ENCODE measurements at regions not wholly inside any gene's neighbourhood (a gene's known extent, or its start where the extent isn't known, plus 50 kb on each side); places are given as distances from the start of the nearest gene placed in this dataset.

- ChIA-PET POLR2A (ENCODE audit: partially characterized antibody) (no interaction called here), CTCF (ENCODE audit: partially characterized antibody) (no interaction called here)
- Histone ChIP-seq H3K18ac (ENCODE audit: extremely low read depth, low read length) (no peak overlapping the region), H3K14ac (ENCODE audit: insufficient read length) (no peak overlapping the region), H2AK5ac (ENCODE audit: low read depth, low read length) (no peak overlapping the region), H3K4ac (replicated peaks; ENCODE audit: insufficient read length, low read depth, low read length) (no peak overlapping the region), H3K4me3 (ENCODE audit: extremely low read depth in 1 of 4, insufficient read depth in 2 of 4, low read depth in 3 of 4, low read length in 4 of 4) (no peak overlapping the region), H2BK120ac (replicated peaks; ENCODE audit: low read depth, low read length) (no peak overlapping the region), H3K27me3 (replicated peaks in 1 of 4; ENCODE audit: control insufficient read depth in 3 of 4, extremely low read depth in 1 of 4, insufficient read depth in 3 of 4, low read length in 3 of 4) (no peaks in the 10 kb centered on the region), H2BK20ac (ENCODE audit: low read length) (no peak overlapping the region), H2BK15ac (ENCODE audit: low read length) (no peak overlapping the region), H3K56ac (replicated peaks; ENCODE audit: insufficient read length, low read depth, low read length) (no peak overlapping the region), H3K4me2 (ENCODE audit: insufficient read depth in 1 of 2, low read depth in 2 of 2, low read length in 2 of 2) (no peak overlapping the region), H3K9me3 (ENCODE audit: insufficient read depth in 2 of 2, low read depth in 1 of 2, low read length in 1 of 2) (no peaks in the 10 kb centered on the region), H4K91ac (replicated peaks; ENCODE audit: insufficient read length, low read length) (no peak overlapping the region), H3K9ac (replicated peaks in 1 of 4; ENCODE audit: extremely low read depth in 1 of 4, low read depth in 3 of 4, low read length in 3 of 4) (no peak overlapping the region), H3K23me2 (ENCODE audit: low read depth, low read length) (no peaks in the 10 kb centered on the region), H3K23ac (ENCODE audit: insufficient read length) (no peak overlapping the region), H2BK5ac (ENCODE audit: low read depth, low read length) (no peak overlapping the region), H4K20me1 (replicated peaks in 1 of 2; ENCODE audit: control insufficient read depth in 1 of 2, insufficient read depth in 2 of 2, low read length in 2 of 2) (no peaks in the 10 kb centered on the region), H2BK12ac (ENCODE audit: low read depth, low read length) (no peak overlapping the region), H3K79me2 (ENCODE audit: control insufficient read depth in 1 of 2, insufficient read depth in 2 of 2, low read length in 2 of 2) (no peaks in the 10 kb centered on the region), H3K27ac (ENCODE audit: low read depth, low read length) (no peak overlapping the region), H2AFZ (ENCODE audit: low read length) (no peak overlapping the region), H4K5ac (ENCODE audit: insufficient read length, low read depth, low read length) (no peak overlapping the region), H4K8ac (ENCODE audit: extremely low read depth, insufficient read depth, low read length) (no peak overlapping the region), H3K79me1 (ENCODE audit: low read depth, low read length) (no peaks in the 10 kb centered on the region), H3K4me1 (replicated peaks in 1 of 4; ENCODE audit: control insufficient read depth in 3 of 4, insufficient read depth in 4 of 4, low read length in 3 of 4) (no peaks in the 10 kb centered on the region), H3K36me3 (ENCODE audit: control insufficient read depth in 2 of 4, insufficient read depth in 4 of 4, low read length in 3 of 4) (no peaks in the 10 kb centered on the region)
- WGBS, 2 experiments (ENCODE audit: extremely low coverage in 1 of 2, insufficient coverage in 1 of 2, insufficient read length in 1 of 2, insufficient replicate concordance in 2 of 2, low coverage in 1 of 2, low lambda C conversion rate in 2 of 2, missing lambda C conversion rate in 1 of 2): 89% methylated on average over 2 of the region's 2 CpGs; no CpG with 5 or more reads in 1 of the 2 experiments
- FAIRE-seq (no peak), DNase-seq (ENCODE audit: low read depth in 1 of 2, low spot score in 2 of 2) (no peak)
- TF ChIP-seq YY1 (IDR thresholded peaks at IDR 0.05; ENCODE audit: low read depth, low read length) (no peak), JUND (IDR thresholded peaks at IDR 0.05; ENCODE audit: low read length) (no peak), GTF2F1 (IDR thresholded peaks at IDR 0.05; ENCODE audit: borderline replicate concordance, low read depth, low read length) (no peak), SIRT6 (IDR thresholded peaks at IDR 0.05; ENCODE audit: low read length) (no peak), CTCF (IDR thresholded peaks at IDR 0.05; ENCODE audit: control extremely low read depth in 1 of 3, insufficient read depth in 1 of 3, low read depth in 1 of 3, low read length in 3 of 3) (no peak), TEAD4 (IDR thresholded peaks at IDR 0.05; ENCODE audit: low read depth, low read length) (no peak), BACH1 (IDR thresholded peaks at IDR 0.05; ENCODE audit: low read length) (no peak), SRF (IDR thresholded peaks at IDR 0.05; ENCODE audit: low read depth, low read length) (no peak), ZNF274 (IDR thresholded peaks at IDR 0.05; ENCODE audit: borderline replicate concordance, extremely low read depth, low read length) (no peak), CTBP2 (IDR thresholded peaks at IDR 0.05; ENCODE audit: borderline replicate concordance, insufficient read depth, insufficient read length, low read length) (no peak), RXRA (IDR thresholded peaks at IDR 0.05; ENCODE audit: insufficient read depth, low read depth, low read length) (no peak), POLR2A (IDR thresholded peaks at IDR 0.05; ENCODE audit: control extremely low read depth in 1 of 2, low read depth in 2 of 2, low read length in 2 of 2) (no peak), JUN (IDR thresholded peaks at IDR 0.05; ENCODE audit: low read depth, low read length) (no peak), SIN3A (conservative IDR thresholded peaks at IDR 0.05 in 1 of 2, IDR thresholded peaks at IDR 0.05 in 1 of 2; ENCODE audit: low read depth in 1 of 2, low read length in 2 of 2) (no peak)
Observed at GRCh38 chr6:133115946-133116345, 125.2 kb upstream of the EYA4 start.

Measured in H1 (cell line).